NCI-H226 (cell line): ENCODE measurements at regions not wholly inside any gene's neighbourhood (a gene's known extent, or its start where the extent isn't known, plus 50 kb on each side); places are given as distances from the start of the nearest gene placed in this dataset.
"Not testable (repeated sequence)": the region's sequence is repeated elsewhere in the genome, so short reads cannot be mapped to it uniquely, and the experiment has no call there.

Experiments
- DNase-seq: peaks from one replicate; pipeline ENCODE4 v3.0.0-alpha.2; 2015

GRCh38 chr15:96838081-96838480 is 507.6 kb downstream of the NR2F2 start:
- DNase-seq = peak; percentile 61

GRCh38 chr15:96849271-96849900 is 518.9 kb downstream of the NR2F2 start:
- no peak for DNase-seq

DNA sequence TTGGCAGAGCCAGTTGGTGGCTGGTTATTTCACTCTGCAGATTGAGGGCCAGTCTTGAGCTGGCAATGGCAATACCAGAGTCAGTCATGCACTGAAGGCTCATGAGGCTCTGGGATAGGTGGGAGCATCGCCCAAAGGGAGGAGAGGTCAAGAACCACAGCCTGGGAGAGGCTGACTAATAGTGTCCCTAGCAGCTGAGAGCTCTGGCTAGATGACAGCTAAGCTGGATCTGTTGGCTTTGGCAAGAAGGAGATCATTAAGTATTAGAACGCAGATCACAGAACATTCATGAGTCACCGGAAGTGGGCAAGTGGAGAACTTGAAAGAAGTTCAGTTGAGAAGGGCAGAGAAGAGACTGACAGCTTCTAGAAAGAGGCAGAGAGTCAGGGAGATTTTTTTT is 521.1 kb downstream of the NR2F2 start:
- DNase-seq = peak; percentile 64

- DNase-seq = no peak
These were observed 528.2 kb downstream of the NR2F2 start for GRCh38 chr15:96858694-96859093.

GRCh38 chr15:96860741-96861140 is 530.2 kb downstream of the NR2F2 start:
- no peak for DNase-seq

DNA sequence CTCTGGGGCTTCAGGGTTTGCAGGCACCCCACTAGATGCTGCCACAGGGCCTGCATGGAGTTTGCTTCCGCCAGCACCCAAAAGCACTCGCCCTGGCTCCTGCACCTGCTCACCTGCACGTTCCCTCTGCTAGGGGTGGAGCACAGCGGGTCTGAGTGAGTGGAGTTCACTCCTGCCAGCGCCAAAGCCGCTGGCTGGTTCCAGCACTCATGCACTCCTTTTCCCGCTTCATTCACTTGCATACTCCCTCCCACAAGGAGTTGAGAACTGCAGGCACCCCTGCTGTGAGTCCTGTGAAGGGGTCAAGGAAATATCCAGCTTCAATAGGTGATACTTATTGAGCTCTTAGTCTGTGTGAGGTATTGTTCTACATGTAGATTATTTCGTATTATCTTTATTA is 537.5 kb downstream of the NR2F2 start:
- no peak for DNase-seq

- peak; percentile 51 for DNase-seq
These were observed 538.6 kb downstream of the NR2F2 start for GRCh38 chr15:96869122-96869521.

GRCh38 chr15:96869790-96870189 is 539.3 kb downstream of the NR2F2 start:
- DNase-seq = no peak

DNA sequence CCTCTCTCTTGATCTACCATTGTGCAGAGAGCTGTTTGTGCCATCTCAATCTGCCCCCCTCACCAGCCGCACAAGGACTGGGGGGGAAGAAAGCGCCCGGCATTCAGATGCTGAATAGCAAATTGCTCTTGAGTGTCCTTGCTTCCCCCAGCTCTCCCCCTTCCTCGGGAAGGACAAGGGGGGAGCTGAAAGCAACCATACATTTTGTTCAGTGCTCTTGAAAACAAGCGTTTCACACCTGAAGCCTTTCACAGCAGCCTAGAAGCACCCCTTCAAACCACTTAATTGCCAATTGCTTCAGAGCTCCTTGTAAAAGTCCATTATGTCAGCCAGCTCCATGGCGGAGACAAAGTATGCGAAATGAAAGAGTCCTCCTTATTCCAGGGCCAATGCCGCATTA is 540.1 kb downstream of the NR2F2 start:
- DNase-seq = no peak

DNA sequence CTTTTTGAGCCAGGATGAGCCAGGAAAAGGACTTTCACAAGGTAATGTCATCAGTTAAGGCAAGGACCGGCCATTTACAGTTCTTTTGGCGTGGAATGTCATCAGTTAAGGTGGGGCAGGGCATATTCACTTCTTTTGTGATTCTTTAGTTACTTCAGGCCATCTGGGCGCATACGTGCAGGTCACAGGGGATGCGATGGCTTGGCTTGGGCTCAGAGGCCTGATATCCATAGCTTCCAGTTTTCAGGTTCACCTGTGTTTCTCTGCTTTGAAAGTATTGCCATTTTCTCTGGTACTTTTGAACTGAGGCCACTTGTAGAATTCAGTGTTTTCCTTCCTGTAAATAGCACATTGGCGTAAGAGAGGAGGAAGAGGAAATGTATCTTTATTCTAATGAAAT is 546.9 kb downstream of the NR2F2 start:
- DNase-seq = not testable (repeated sequence)

GRCh38 chr15:96878129-96878528 is 547.6 kb downstream of the NR2F2 start:
- DNase-seq = peak; percentile 39

DNA sequence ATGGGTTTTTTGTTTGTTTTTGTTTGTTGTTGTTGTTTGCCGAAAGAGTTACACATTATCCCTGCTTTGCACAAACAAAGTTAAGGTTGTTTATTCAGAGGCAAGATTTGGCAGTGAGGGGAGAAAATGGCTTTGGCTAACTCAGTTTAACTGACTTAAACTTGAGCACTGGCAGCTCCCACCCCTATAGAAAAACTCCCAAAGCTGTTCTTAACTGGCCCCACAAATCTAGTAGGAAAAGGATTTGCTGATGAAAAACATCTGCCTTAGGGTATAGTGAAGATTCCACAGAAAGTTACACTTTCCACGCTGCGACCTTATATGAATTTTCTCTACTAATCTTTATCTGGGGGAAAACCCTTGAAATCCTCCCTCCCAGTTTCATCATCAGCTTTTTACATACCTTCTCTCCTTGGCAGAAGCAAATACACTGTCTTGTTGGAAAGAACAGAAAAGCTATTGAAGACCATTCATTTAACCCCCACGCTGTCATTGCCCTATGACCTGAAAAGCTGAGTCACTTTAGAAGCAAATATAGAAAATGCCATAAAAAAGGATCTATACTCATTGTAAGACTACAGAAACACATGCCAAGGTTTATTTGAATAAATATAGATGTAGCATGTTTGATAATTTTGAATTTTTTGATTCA is 551.7 kb downstream of the NR2F2 start:
- no peak for DNase-seq

DNA sequence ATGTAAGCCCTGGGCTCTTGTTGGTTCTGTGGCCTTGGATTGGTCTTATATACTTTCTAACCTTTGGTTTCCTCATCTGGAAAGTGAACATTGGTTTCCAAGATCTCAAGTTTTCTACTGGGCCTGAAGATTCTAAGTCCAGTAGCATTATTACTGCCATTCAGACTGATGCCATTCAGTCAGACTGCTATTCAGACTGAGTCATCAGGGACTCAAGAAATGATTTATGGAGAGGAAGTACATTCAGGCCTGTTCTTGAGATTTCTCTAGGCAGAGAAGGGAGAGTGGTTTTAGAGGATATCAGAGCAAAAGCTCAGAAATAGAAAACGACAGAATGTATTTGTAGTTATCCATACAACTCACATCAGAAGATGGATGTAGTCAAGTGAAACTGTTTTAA is 557.2 kb downstream of the NR2F2 start:
- peak; percentile 73 for DNase-seq

DNA sequence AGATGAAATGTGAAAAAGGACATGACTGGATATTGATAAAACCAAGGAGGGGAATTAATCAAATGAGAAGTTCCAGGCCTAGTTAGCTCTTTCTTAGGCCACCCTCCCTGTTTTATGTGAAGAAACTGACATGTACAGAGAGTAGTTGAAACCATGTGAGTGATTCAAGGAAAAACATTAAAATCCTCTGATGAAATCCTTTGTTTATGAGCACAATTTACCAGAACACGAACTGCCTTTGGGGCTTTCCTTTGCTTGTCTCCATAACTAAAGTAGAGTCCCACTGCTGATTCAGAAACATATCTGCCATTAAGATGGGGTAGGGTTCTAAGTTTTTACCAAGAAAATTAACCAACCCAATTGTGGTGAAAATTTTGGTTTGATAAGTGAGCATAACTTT is 558.3 kb downstream of the NR2F2 start:
- DNase-seq = no peak

DNA sequence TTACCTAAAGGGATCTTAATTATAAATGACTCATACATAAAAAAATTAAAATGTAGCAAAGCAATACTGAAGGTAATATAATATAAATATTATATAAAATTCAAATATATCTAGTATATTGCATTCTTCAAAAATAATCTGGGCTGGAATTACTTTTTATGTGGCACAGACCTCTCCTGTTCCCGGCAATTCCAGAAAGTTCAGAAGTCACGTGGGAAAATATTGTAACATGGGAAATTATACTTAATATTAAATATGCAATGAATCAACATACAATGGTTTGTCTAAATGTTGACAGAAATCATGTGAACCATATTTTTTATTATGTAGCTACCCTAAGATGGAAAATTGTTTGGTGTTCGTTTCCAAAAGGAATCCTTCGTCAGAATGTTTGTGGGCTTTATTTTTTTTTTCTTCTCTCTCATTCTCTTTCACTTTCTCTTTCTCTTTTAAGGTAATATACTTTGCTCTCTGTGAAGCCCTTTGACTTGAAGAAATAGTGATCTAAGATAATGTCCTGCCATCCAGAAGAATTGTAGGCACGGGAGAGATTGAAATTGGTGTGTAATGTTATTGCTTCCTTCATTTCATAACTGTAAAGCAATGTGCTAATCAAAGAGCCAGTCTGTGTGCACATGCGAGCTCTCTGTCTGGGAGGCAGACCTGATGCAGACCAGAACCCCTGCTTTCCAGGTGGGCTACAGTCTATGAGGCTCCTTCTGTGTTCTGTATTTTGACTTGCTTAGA is 559.4 kb downstream of the NR2F2 start:
- DNase-seq = no peak

GRCh38 chr15:96891046-96891445 is 560.5 kb downstream of the NR2F2 start:
- no peak for DNase-seq

DNA sequence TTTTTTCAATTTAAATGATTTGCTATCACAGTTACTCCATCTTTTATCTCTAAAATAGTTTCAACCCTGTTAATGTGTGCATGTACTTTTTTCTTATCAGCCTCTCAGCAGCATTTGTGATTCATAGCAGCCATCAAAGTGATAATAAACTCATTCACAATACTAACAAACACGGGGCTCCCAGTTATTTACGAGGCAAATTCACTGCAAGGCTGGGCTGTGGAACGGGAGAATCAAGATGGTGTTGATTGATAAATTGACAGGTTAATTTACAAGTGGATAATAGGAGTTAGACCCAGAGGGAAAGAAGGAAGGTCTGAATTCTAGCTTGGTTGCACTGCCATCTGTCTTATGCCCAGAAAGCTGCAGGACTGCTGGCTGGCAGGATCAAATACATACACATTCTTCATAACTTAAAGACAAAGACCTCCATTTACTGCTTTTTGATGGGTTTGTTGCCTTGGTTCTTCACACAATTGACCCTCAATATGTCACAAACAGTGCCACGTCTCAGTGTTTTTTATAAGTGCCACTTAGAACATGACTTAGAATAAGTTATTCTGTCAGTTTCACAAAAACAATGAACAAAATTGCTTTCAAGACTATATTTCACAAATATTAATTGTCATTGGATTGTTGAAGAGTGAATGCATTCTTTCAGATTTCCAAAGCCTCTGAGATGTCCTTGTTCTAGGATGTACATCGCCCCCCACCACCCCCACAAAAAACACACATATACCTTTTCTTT is 562.8 kb downstream of the NR2F2 start:
- DNase-seq = peak; percentile 20

GRCh38 chr15:96894659-96895058 is 564.2 kb downstream of the NR2F2 start:
- no peak for DNase-seq

- DNase-seq = no peak
These were observed 566.3 kb downstream of the NR2F2 start for GRCh38 chr15:96896766-96897165.

DNA sequence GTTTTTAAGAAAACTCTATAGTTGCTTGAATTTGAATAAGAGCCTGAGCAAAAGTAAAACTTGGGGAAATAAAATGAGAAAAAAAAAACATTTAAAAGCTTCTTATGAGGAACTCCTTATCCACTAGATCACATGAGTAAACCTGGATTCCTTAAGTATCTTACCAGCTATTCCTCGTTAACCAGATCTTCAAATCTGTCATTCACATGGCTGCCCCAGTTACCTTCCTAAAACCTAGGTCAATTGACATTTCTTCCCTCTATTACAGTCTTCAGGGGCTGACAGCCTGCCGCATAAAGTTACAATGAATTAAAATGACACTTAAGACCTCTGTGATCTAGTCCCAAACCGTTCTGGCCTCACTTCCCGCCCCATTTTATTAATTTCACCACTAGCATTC is 583.6 kb downstream of the NR2F2 start:
- no peak for DNase-seq

GRCh38 chr15:96916750-96917149 is 586.2 kb downstream of the NR2F2 start:
- DNase-seq = no peak

DNA sequence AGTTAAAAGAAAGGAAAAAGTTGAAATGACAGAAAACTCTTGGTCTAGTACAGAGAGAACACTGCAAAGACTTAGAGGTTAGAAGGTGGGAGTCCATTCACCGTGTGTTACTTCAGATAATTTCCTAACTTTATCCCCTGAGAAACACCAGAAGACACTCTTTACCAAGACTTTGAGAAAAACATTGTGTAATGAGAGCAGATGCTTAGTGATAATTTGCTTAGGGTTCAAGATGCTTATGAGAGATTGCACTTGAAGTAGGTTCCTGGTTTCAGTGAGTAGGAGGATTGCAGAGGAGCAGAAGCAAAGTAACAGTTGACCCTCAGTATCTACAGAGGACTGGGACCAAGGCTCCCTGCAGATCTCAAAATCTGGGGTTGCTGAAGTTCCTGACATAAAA is 594.1 kb downstream of the NR2F2 start:
- DNase-seq = no peak
